NCI-H2196 (cell line): ENCODE measurements at regions not wholly inside any gene's neighbourhood (a gene's known extent, or its start where the extent isn't known, plus 50 kb on each side); places are given as distances from the start of the nearest gene placed in this dataset.

ENCODE experiments used
- DNase-seq: peaks from one replicate; lab custom pipeline; 2025; ENCODE audit not compliant: unreplicated experiment; lab: John Stamatoyannopoulos, UW

GRCh38 chr5:147036691-147037245 lies 158.2 kb upstream of the PPP2R2B start:
- no peak for DNase-seq

- DNase-seq = no peak
These were observed 159.1 kb upstream of the PPP2R2B start for GRCh38 chr5:147037515-147038205.

- DNase-seq = no peak
These were observed 162.3 kb upstream of the PPP2R2B start for GRCh38 chr5:147040856-147041255.

GRCh38 chr5:147044572-147045273 lies 166.2 kb upstream of the PPP2R2B start:
- no peak for DNase-seq

GRCh38 chr5:147045290-147045689 lies 166.7 kb upstream of the PPP2R2B start:
- DNase-seq = no peak

GRCh38 chr5:147046281-147046680 lies 167.7 kb upstream of the PPP2R2B start:
- DNase-seq = no peak

- DNase-seq = no peak
These were observed 168.3 kb upstream of the PPP2R2B start for GRCh38 chr5:147046894-147047293.

- no peak for DNase-seq
These were observed 171.2 kb upstream of the PPP2R2B start for GRCh38 chr5:147049764-147050163.

- DNase-seq = no peak
These were observed 171.6 kb upstream of the PPP2R2B start for GRCh38 chr5:147050172-147050571.

GRCh38 chr5:147051193-147051592 lies 172.6 kb upstream of the PPP2R2B start:
- DNase-seq = no peak

- DNase-seq = no peak
These were observed 174.0 kb upstream of the PPP2R2B start for GRCh38 chr5:147052519-147052918.

GRCh38 chr5:147055089-147055826 lies 176.7 kb upstream of the PPP2R2B start:
- DNase-seq = no peak

- DNase-seq = no peak
These were observed 177.5 kb upstream of the PPP2R2B start for GRCh38 chr5:147055850-147056566.

GRCh38 chr5:147057051-147057450 lies 177.8 kb upstream of the STK32A start:
- no peak for DNase-seq

GRCh38 chr5:147061431-147061830 lies 173.4 kb upstream of the STK32A start:
- DNase-seq = no peak

GRCh38 chr5:147062427-147062826 lies 172.4 kb upstream of the STK32A start:
- DNase-seq = no peak

- DNase-seq = no peak
These were observed 170.9 kb upstream of the STK32A start for GRCh38 chr5:147063943-147064342.

- DNase-seq = no peak
These were observed 169.8 kb upstream of the STK32A start for GRCh38 chr5:147065071-147065470.

GRCh38 chr5:147068998-147069397 lies 165.8 kb upstream of the STK32A start:
- no peak for DNase-seq

- peak; percentile 47 for DNase-seq
These were observed 162.2 kb upstream of the STK32A start for GRCh38 chr5:147072622-147073021.

GRCh38 chr5:147073098-147073497 lies 161.7 kb upstream of the STK32A start:
- peak; percentile 45 for DNase-seq
